ENCODE measurements at regions not wholly inside any gene's neighbourhood (a gene's known extent, or its start where the extent isn't known, plus 50 kb on each side); places are given as distances from the start of the nearest gene placed in this dataset.
A peak's percentile ranks its signal among the peaks of the same experiment; 100 is the strongest.

GRCh38 chr4:83171436-83172039, 57.0 kb upstream of the PLAC8 start:
- DNase-seq: peak; percentile 86 to 93

GRCh38 chr4:83170952-83171399, 56.4 kb upstream of the PLAC8 start:
- DNase-seq: no peak
